ENCODE measurements at regions not wholly inside any gene's neighbourhood (a gene's known extent, or its start where the extent isn't known, plus 50 kb on each side); places are given as distances from the start of the nearest gene placed in this dataset.
"Not testable (repeated sequence)": the region's sequence is repeated elsewhere in the genome, so short reads cannot be mapped to it uniquely, and the experiment has no call there.

DNA sequence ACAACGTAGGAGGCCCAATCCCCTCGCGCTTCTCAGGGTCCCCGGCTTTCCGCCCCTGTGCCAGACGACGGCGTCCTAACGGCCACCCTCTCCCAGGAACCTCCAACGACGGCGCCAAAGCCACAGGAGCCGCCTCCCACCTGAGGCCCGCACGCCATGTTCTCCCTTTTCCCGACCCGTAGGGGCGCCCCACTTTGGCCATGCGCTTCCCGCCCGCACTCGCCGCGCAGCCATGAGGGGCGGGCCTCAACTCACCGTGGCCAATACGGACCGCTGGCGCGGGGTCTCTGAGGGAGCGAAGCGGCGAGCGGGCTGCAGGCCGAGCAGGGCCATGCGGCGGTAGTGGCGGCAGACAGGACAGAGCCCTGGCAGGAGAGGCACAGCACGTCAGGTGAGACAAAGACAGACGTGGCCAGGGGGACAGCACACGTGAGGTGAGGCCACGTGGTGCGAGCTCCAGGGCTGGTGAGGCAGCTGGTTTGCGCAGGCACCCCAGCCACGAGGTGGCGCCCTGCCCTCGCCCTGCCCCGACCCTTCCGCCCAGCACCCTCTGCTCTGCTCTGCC lies 1005.5 kb upstream of the PTPRD start:
- no peaks in the 10 kb centered on the region for H3K27me3 ChIP-seq (ENCODE audit: control insufficient read depth, insufficient read depth)
- intact Hi-C loops (cut with DNase I) = no loop called here
- no peaks in the 10 kb centered on the region for H3K9me3 ChIP-seq (ENCODE audit: control insufficient read depth, low read length)
- peak; percentile 21 to 33 for ATAC-seq
- H3K4me1 ChIP-seq (ENCODE audit: control insufficient read depth, insufficient read depth, low read length) = no peaks in the 10 kb centered on the region
- peak in 2 of 3 donors; percentile 32 to 40 for DNase-seq
- 90% methylated on average over 49 of the region's 49 CpGs for WGBS
- H3K27ac ChIP-seq (ENCODE audit: low read length) = no peak overlapping the region
- no peak overlapping the region for H3K4me3 ChIP-seq (ENCODE audit: low read length)

DNA sequence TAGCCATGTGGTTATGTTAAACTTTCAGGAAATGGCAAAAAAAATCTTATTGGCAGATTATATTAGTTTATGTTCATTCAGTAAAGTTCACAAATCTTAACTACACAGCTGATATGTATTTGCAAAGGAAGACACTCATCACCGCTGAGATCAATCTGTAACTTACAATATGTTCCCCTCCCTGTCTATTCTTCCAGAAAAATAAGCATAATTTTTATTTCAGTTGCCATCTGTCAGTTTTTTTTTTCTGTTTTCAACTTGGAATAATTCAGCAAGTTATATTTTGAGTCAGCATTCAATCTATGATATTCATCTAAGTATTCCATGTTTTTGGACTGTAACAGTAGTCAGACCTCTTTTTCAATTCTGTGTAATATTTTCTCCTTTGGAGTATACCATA lies 1019.9 kb upstream of the PTPRD start:
- H3K9me3 ChIP-seq (ENCODE audit: control insufficient read depth, low read length) = no peaks in the 10 kb centered on the region
- H3K4me3 ChIP-seq (ENCODE audit: low read length) = no peak overlapping the region
- no peaks in the 10 kb centered on the region for H3K27me3 ChIP-seq (ENCODE audit: control insufficient read depth, insufficient read depth)
- ATAC-seq = no peak
- WGBS = 90% methylated on average over 1 of the region's 1 CpG
- no peak overlapping the region for H3K27ac ChIP-seq (ENCODE audit: low read length)
- no peaks in the 10 kb centered on the region for H3K4me1 ChIP-seq (ENCODE audit: control insufficient read depth, insufficient read depth, low read length)
- DNase-seq = no peak
- intact Hi-C loops (cut with DNase I) = no loop called here

DNA sequence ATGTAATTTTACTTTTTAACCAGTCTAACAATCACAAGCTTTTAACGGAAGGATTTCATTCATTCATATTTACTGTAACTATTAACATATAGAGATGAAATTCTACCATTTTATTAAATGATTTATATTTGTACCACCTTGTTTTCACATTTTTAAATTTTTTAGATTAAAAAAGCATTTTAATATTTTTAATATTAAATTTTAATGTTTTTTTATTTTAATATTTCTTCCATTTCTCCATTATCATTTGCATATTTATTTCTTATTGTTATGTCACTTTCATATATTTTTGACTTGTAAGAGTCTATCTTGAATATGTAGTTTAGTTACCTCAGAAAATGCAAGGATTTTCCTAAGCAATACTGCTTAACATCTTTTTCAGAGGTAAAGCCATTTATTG lies 1034.0 kb upstream of the PTPRD start:
- 96% methylated on average over 1 of the region's 1 CpG for WGBS
- intact Hi-C loops (cut with DNase I) = no loop called here
- no peaks in the 10 kb centered on the region for H3K27me3 ChIP-seq (ENCODE audit: control insufficient read depth, insufficient read depth)
- H3K9me3 ChIP-seq (ENCODE audit: control insufficient read depth, low read length) = no peaks in the 10 kb centered on the region
- no peak for ATAC-seq
- H3K4me1 ChIP-seq (ENCODE audit: control insufficient read depth, insufficient read depth, low read length) = no peaks in the 10 kb centered on the region
- H3K27ac ChIP-seq (ENCODE audit: low read length) = no peak overlapping the region
- no peak for DNase-seq
- H3K4me3 ChIP-seq (ENCODE audit: low read length) = no peak overlapping the region

DNA sequence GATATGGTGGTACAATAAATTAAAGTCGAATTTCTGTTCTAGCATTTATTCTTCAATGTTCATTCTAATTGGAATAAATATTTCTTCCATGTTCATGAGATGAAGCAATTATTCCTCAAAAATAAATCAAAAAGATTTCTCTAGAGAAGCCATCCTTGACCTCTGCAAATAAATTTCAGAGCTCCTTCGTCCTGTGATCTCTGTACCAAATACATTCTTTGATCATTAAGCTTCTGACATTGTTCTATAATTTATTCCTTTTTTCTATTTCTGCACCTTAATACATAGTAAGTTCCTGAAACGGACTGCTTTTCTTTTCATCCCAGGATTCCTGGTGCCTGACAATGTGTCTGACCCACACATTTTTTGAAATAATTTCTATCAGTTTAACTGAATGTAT lies 1039.3 kb upstream of the TYRP1 start:
- DNase-seq = no peak
- Histone ChIP-seq H3K4me1 (ENCODE audit: control insufficient read depth, insufficient read depth, low read length) (no peaks in the 10 kb centered on the region), H3K27ac (ENCODE audit: low read length) (no peak overlapping the region), H3K27me3 (ENCODE audit: control insufficient read depth, insufficient read depth) (no peaks in the 10 kb centered on the region), H3K9me3 (ENCODE audit: control insufficient read depth, low read length) (no peaks in the 10 kb centered on the region), H3K4me3 (ENCODE audit: low read length) (no peak overlapping the region)
- intact Hi-C loops (cut with DNase I) = no loop called here
- 70% methylated on average over 3 of the region's 3 CpGs for whole genome bisulfite sequencing
- no peak for ATAC-seq

DNA sequence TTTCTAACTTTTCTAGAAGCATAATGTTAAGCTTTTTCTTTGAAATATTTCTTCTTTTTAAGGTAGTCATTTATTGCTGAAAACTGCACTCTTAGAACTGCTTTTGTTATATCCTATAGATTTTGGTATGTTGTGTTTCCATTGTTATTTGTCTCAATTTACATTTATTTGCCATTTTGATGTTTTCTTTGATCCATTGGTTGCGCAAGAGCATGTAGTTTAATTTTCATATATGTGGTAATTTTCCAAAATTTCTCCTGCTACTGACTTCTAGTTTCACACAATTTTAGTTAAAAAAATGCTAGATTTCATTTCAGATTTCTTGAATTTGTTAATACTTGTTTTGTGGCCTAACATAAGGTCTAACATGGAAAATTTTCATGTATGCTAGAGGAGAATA lies 1029.3 kb upstream of the TYRP1 start:
- Histone ChIP-seq H3K4me1 (ENCODE audit: control insufficient read depth, insufficient read depth, low read length) (no peaks in the 10 kb centered on the region), H3K9me3 (ENCODE audit: control insufficient read depth, low read length) (no peaks in the 10 kb centered on the region), H3K27me3 (ENCODE audit: control insufficient read depth, insufficient read depth) (no peaks in the 10 kb centered on the region), H3K4me3 (ENCODE audit: low read length) (no peak overlapping the region), H3K27ac (ENCODE audit: low read length) (no peak overlapping the region)
- WGBS = 94% methylated on average over 1 of the region's 1 CpG
- ATAC-seq (no peak), DNase-seq (no peak)
- intact Hi-C loops (cut with DNase I) = no loop called here

DNA sequence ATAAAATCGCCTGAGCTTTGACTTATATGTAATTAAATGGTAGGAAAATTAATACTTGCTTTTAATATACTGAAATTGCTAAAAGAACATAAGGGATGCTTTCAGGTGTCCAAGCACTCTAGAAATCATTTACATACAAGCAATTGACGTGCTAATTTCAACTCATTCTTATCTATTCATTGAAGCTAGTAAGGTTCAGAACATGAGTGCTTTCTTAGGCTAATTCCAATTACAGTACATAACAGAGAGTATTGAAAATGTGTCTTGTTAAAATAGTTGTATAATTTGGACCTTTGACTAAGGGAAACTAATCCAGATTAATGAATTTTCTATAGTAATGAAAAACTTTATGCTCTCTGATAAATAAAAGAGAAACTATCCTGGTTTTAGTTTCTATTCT lies 1016.4 kb upstream of the TYRP1 start:
- ATAC-seq (no peak), DNase-seq (no peak)
- H3K4me3 ChIP-seq (ENCODE audit: low read length) = no peak overlapping the region
- intact Hi-C loops (cut with DNase I) = no loop called here
- H3K27ac ChIP-seq (ENCODE audit: low read length) = no peak overlapping the region
- WGBS = 69% methylated on average over 2 of the region's 2 CpGs
- no peaks in the 10 kb centered on the region for H3K4me1 ChIP-seq (ENCODE audit: control insufficient read depth, insufficient read depth, low read length)
- no peaks in the 10 kb centered on the region for H3K9me3 ChIP-seq (ENCODE audit: control insufficient read depth, low read length)
- no peaks in the 10 kb centered on the region for H3K27me3 ChIP-seq (ENCODE audit: control insufficient read depth, insufficient read depth)

DNA sequence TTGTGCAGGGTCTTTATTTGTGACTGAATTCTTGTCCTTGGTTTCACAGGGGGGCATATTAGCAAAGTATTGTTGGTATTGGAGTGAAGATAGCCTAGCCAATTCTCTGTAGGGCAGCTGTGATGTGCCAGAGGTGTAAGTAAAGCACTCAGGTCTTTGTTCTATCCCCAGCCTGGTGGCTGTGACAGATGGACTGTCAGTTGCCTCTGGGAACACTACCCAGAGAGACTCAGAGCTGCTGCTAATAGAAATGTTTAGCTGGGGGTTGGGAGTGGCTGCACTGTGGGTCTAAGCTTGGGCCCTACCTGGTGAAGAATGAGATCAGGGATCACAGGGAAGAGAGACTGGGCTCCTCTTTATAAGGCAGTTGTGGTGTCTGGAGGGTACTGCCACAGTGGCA lies 1006.5 kb upstream of the TYRP1 start:
- intact Hi-C loops (cut with DNase I) = no loop called here
- no peaks in the 10 kb centered on the region for H3K4me1 ChIP-seq (ENCODE audit: control insufficient read depth, insufficient read depth, low read length)
- H3K4me3 ChIP-seq (ENCODE audit: low read length) = no peak overlapping the region
- ATAC-seq (peak in 1 of 2 donors; percentile 43), DNase-seq (no peak)
- no peaks in the 10 kb centered on the region for H3K9me3 ChIP-seq (ENCODE audit: control insufficient read depth, low read length)
- no peaks in the 10 kb centered on the region for H3K27me3 ChIP-seq (ENCODE audit: control insufficient read depth, insufficient read depth)
- no peak overlapping the region for H3K27ac ChIP-seq (ENCODE audit: low read length)

DNA sequence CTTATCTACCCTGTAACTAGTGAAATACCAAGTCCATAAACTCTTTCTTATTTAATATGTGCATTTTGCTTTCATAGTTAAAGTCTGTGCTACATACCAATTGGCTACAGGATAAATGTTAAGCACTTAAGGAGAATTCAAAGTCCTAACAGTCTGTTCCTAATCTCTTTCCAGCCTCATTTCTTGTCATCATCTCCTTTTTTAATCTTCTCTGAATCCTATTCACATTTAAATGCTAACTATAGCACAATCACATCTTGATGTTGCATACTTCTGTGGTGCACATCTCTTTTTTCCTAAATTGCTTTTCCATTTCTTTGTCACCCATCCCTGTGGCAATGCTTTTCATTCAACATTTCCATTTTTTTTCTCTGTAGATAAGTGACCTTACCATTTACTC lies 996.1 kb upstream of the TYRP1 start:
- H3K4me1 ChIP-seq (ENCODE audit: control insufficient read depth, insufficient read depth, low read length) = no peaks in the 10 kb centered on the region
- intact Hi-C loops (cut with DNase I) = no loop called here

DNA sequence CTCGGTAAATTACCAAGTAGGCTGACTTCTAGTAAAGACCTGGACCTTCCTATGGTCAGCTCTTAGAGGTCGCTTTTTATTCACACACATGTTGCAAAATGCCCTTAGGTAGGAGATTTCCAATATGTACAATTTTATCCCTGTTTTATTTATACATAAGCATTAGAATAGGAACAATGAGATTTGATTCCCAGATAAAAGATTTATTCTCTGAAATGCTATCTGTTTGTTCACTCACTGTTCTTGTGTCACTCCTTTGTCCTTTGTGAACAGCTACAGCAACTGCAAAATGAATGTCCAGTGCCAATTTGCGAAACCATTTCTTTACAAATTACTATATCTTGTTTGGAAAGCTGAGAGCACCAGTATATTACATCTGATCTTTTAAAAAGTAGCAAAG lies 991.5 kb upstream of the TYRP1 start:
- no peak for DNase-seq
- no peaks in the 10 kb centered on the region for H3K4me1 ChIP-seq (ENCODE audit: control insufficient read depth, insufficient read depth, low read length)
- no peak for ATAC-seq
- no peaks in the 10 kb centered on the region for H3K9me3 ChIP-seq (ENCODE audit: control insufficient read depth, low read length)
- H3K27ac ChIP-seq (ENCODE audit: low read length) = no peak overlapping the region
- 78% methylated on average over 3 of the region's 3 CpGs for WGBS
- intact Hi-C loops (cut with DNase I) = no loop called here
- no peak overlapping the region for H3K4me3 ChIP-seq (ENCODE audit: low read length)
- H3K27me3 ChIP-seq (ENCODE audit: control insufficient read depth, insufficient read depth) = no peaks in the 10 kb centered on the region

More for the DNA sequence above, 996.1 kb upstream of the TYRP1 start:
- H3K27me3 ChIP-seq (ENCODE audit: control insufficient read depth, insufficient read depth) = no peaks in the 10 kb centered on the region
- no peak overlapping the region for H3K27ac ChIP-seq (ENCODE audit: low read length)
- ATAC-seq (no peak), DNase-seq (no peak)
- no peaks in the 10 kb centered on the region for H3K9me3 ChIP-seq (ENCODE audit: control insufficient read depth, low read length)
- H3K4me3 ChIP-seq (ENCODE audit: low read length) = no peak overlapping the region

DNA sequence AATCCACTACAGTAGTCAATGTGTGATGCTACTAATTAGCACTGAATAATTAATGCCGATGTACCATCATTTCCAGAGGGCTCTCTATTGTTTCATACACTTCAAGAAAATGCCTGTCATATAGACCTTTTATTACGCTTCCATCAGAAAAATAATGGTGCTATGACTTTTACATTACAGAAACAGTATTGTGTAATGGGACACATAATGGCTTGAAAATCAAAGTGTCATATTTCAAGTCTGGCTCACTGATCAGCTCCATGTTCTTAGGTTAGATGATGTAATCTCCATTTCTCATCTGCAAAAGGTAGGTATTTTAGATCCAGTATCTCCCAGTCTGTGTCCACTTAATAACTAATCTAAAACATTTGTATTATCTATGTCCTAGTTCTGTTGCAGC lies 990.6 kb upstream of the TYRP1 start:
- Histone ChIP-seq H3K4me1 (ENCODE audit: control insufficient read depth, insufficient read depth, low read length) (no peaks in the 10 kb centered on the region), H3K27ac (ENCODE audit: low read length) (no peak overlapping the region), H3K9me3 (ENCODE audit: control insufficient read depth, low read length) (no peaks in the 10 kb centered on the region), H3K27me3 (ENCODE audit: control insufficient read depth, insufficient read depth) (no peaks in the 10 kb centered on the region), H3K4me3 (ENCODE audit: low read length) (no peak overlapping the region)
- ATAC-seq = no peak
- 81% methylated on average over 2 of the region's 2 CpGs for WGBS
- DNase-seq = no peak
- intact Hi-C loops (cut with DNase I) = no loop called here

DNA sequence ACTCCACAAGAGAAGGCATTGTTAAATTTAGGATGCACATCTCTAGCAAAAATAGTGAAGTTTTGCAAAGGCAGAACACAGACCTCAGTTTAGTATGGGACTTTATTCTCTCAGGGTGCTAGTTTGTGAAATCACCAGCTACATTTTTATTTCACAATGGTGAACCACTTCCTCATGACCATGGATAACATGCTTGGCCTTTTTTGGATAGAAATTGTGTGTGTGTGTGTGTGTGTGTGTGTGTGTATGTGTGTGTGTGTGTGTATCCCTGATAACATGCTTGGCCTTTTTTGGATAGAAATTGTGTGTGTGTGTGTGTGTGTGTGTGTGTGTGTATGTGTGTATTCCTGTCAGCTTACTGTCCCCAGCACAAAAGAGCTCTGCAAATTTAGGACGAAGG lies 989.0 kb upstream of the TYRP1 start:
- intact Hi-C loops (cut with DNase I); H3K4me1 ChIP-seq (ENCODE audit: control insufficient read depth, insufficient read depth, low read length): not testable (repeated sequence)

DNA sequence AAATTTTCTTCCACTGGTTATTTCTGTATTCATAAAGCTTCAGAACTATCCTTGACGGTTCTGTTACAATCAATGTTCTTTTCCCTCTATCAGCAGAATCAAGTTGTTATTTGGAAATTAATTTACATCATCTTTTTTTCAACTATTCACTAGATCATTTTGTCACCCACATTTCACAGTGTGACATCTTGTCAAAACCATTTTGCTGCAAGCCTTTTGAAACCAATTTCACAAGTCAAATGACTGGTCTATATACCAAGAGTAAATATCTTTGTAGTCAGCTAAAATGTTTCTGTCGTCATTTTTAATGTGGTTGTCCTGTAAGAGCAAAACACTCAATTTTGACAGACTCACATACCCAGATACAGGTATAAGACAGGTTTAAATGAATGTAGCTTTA lies 984.3 kb upstream of the TYRP1 start:
- intact Hi-C loops (cut with DNase I) = no loop called here
- Histone ChIP-seq H3K4me3 (ENCODE audit: low read length) (no peak overlapping the region), H3K27ac (ENCODE audit: low read length) (no peak overlapping the region), H3K9me3 (ENCODE audit: control insufficient read depth, low read length) (no peaks in the 10 kb centered on the region), H3K4me1 (ENCODE audit: control insufficient read depth, insufficient read depth, low read length) (no peaks in the 10 kb centered on the region), H3K27me3 (ENCODE audit: control insufficient read depth, insufficient read depth) (no peaks in the 10 kb centered on the region)
- ATAC-seq (no peak), DNase-seq (no peak)
- 79% methylated on average over 2 of the region's 2 CpGs for WGBS

More for the DNA sequence above, 989.0 kb upstream of the TYRP1 start:
- H3K4me3 ChIP-seq (ENCODE audit: low read length); H3K9me3 ChIP-seq (ENCODE audit: control insufficient read depth, low read length); ATAC-seq; DNase-seq; H3K27ac ChIP-seq (ENCODE audit: low read length); H3K27me3 ChIP-seq (ENCODE audit: control insufficient read depth, insufficient read depth): not testable (repeated sequence)
- WGBS = 0% methylated on average over 1 of the region's 1 CpG
